Uterus (tissue), 3 donors: ENCODE measurements at regions not wholly inside any gene's neighbourhood (a gene's known extent, or its start where the extent isn't known, plus 50 kb on each side); places are given as distances from the start of the nearest gene placed in this dataset.

Experiments
- DNase-seq, 2 donors: peaks; one replicate each; pipeline ENCODE4 v3.0.0-alpha.2; 2019 to 2020
- H3K27ac ChIP-seq, 2 donors: fragments of 200-600 bp; sonication (generic); 1 replicate in 1 of 2; 2 replicates in 1 of 2; pipeline ENCODE4 v1.5.1; 2016 to 2018
- H3K27me3 ChIP-seq, 2 donors: fragments of 200-600 bp; sonication (generic); one replicate each; pipeline ENCODE4 v1.5.1; 2018 to 2019; ENCODE audit warnings: control low read depth in 1 of 2
- H3K36me3 ChIP-seq, 2 donors: fragments of 200-600 bp; sonication (generic); one replicate each; pipeline ENCODE4 v1.5.1; 2019; ENCODE audit warnings: control low read depth in 1 of 2
- H3K4me1 ChIP-seq, 2 donors: fragments of 200-600 bp; sonication (generic); one replicate each; pipeline ENCODE4 v1.5.1; 2018 to 2019; ENCODE audit warnings: control low read depth in 1 of 2
- H3K4me3 ChIP-seq, 2 donors: fragments of 200-600 bp; sonication (generic); 1 replicate in 1 of 2; 2 replicates in 1 of 2; pipeline ENCODE4 v1.5.1; 2018 to 2019; ENCODE audit warnings: mild to moderate bottlenecking in 1 of 2
- H3K9me3 ChIP-seq, 2 donors: fragments of 200-600 bp; sonication (generic); one replicate each; pipeline ENCODE4 v1.5.1; 2019; ENCODE audit warnings: control low read depth in 1 of 2
- POLR2A ChIP-seq, 2 donors: fragments of 450-650 bp; IDR thresholded peaks; one replicate each; pipeline ENCODE4 v1.6.1; 2016; ENCODE audit warnings: antibody characterized with exemption in 2 of 2, mild to moderate bottlenecking in 1 of 2, moderate library complexity in 1 of 2
- intact Hi-C: fragments of 100-400 bp; cut with DNase I; formaldehyde crosslinking; loops from one replicate; pipeline ENCODE4 v1.15.1; 2023; ENCODE audit warnings: low total_unique reads
- TF ChIP-seq, protein P1 (sequence below), 4 experiments: fragments of 200-600 bp in 2 of 4; fragments of 450-650 bp in 2 of 4; sonication (generic) in 2 of 4; IDR thresholded peaks; one replicate each; pipeline ENCODE4 v1.5.1; 2016 to 2019; ENCODE audit warnings: antibody characterized with exemption in 4 of 4, mild to moderate bottlenecking in 2 of 4, moderate library complexity in 1 of 4
- donor health status: DM: yes; HTN: yes; CAD: no.

DNA sequence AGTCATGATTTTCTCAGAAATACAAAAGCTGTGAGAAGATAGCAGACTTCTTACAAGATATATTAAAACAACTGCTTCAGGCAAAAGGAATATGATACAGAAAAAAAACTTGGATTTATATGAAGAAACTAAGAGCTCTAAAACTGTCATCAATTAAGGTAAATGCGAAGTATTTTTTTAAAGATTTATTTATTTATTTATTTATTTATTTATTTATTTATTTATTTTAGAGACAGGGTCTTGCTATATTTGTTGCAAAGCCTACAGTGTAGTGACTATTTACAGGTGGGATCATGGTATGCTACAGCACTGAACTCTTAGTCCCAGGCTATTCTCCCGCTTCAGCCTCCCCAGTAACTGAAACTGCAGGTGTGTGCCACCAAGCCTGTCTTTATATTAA is 274.3 kb upstream of the BCHE start:
- Histone ChIP-seq H3K4me1 (no peaks in the 10 kb centered on the region), H3K4me3 (no peak overlapping the region), H3K27me3 (no peaks in the 10 kb centered on the region), H3K27ac (no peak overlapping the region), H3K9me3 (no peaks in the 10 kb centered on the region), H3K36me3 (no peaks in the 10 kb centered on the region)
- no peak for DNase-seq
- intact Hi-C loops = no loop called here
- TF ChIP-seq POLR2A (IDR thresholded peaks at IDR 0.05) = no peak
- TF ChIP-seq, protein P1, sequence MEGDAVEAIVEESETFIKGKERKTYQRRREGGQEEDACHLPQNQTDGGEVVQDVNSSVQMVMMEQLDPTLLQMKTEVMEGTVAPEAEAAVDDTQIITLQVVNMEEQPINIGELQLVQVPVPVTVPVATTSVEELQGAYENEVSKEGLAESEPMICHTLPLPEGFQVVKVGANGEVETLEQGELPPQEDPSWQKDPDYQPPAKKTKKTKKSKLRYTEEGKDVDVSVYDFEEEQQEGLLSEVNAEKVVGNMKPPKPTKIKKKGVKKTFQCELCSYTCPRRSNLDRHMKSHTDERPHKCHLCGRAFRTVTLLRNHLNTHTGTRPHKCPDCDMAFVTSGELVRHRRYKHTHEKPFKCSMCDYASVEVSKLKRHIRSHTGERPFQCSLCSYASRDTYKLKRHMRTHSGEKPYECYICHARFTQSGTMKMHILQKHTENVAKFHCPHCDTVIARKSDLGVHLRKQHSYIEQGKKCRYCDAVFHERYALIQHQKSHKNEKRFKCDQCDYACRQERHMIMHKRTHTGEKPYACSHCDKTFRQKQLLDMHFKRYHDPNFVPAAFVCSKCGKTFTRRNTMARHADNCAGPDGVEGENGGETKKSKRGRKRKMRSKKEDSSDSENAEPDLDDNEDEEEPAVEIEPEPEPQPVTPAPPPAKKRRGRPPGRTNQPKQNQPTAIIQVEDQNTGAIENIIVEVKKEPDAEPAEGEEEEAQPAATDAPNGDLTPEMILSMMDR (IDR thresholded peaks at IDR 0.05) = no peak

- Histone ChIP-seq H3K4me1 (no peaks in the 10 kb centered on the region), H3K36me3 (no peaks in the 10 kb centered on the region), H3K27ac (no peak overlapping the region), H3K9me3 (no peaks in the 10 kb centered on the region), H3K27me3 (no peaks in the 10 kb centered on the region), H3K4me3 (no peak overlapping the region)
- no peak for TF ChIP-seq POLR2A (IDR thresholded peaks at IDR 0.05)
- TF ChIP-seq, protein P1 (IDR thresholded peaks at IDR 0.05) = no peak
- intact Hi-C loops = no loop called here
- DNase-seq = no peak
Observed at GRCh38 chr3:166110102-166110501, 272.9 kb upstream of the BCHE start.

DNA sequence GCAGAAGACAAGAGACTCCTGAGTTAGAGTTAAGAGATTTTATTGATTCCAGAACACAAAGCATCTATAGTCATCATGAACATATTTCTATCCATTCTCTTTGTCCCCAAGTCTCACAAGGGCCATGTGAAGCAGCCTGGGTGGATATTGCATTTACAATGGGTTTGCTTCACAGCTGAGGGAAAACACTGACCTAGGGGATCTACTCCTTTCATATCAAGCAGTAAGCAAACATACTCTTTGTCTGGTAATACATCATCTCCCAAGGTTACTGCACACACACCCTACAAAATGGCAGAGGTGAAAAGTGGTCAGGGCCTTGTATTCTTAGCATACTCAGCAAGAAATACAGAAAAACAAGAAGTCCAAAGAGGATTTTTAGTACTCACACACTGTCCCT is 267.7 kb upstream of the BCHE start:
- no peak overlapping the region for H3K4me3 ChIP-seq
- no peak for DNase-seq
- H3K4me1 ChIP-seq = no peaks in the 10 kb centered on the region
- TF ChIP-seq, protein P1 (IDR thresholded peaks at IDR 0.05) = no peak
- TF ChIP-seq POLR2A (IDR thresholded peaks at IDR 0.05) = no peak
- no peaks in the 10 kb centered on the region for H3K27me3 ChIP-seq
- no peak overlapping the region for H3K27ac ChIP-seq
- no peaks in the 10 kb centered on the region for H3K36me3 ChIP-seq
- intact Hi-C loops = no loop called here
- no peaks in the 10 kb centered on the region for H3K9me3 ChIP-seq

DNA sequence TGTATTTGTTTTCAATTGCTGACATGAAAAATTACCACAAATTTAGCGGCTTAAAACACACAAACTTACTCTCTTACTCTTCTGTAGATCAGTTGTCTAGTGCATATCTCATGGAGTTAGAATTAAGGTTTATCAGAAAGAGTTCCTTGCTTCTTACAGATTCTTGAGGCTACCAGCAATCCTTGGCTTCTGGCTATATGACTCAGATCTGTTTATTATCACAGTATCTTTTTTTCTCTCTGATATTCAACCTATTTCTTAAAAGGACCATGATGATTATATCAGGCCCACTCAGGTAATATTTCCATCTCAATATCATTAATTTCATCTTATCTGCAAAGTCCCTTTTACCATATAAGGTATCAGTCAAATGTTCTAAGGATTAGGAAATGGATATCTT is 263.5 kb upstream of the BCHE start:
- no peak for DNase-seq
- Histone ChIP-seq H3K9me3 (no peaks in the 10 kb centered on the region), H3K4me3 (no peak overlapping the region), H3K36me3 (no peaks in the 10 kb centered on the region), H3K27ac (no peak overlapping the region), H3K27me3 (no peaks in the 10 kb centered on the region), H3K4me1 (no peaks in the 10 kb centered on the region)
- intact Hi-C loops = no loop called here
- no peak for TF ChIP-seq POLR2A (IDR thresholded peaks at IDR 0.05)
- TF ChIP-seq, protein P1 (IDR thresholded peaks at IDR 0.05) = no peak

DNA sequence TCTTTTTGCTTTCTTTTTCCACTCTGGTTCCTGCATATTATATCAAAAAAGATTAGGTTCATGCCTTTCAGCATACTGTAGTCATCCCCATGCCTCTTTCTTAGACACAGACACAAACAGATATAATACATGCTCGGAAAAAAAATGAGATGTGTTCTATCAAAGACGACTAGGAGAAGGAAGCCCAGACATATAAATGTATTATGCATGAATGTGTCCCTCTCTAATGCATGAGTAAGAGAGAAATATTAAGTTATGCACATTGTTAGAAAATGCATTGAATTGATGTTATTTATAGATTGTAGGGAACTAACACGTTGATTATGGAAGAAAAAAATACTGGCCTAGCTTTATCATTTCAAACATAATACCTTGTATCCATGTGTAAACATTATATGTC is 252.4 kb upstream of the BCHE start:
- no peak overlapping the region for H3K4me3 ChIP-seq
- no peak for TF ChIP-seq POLR2A (IDR thresholded peaks at IDR 0.05)
- TF ChIP-seq, protein P1 (IDR thresholded peaks at IDR 0.05) = no peak
- no peak overlapping the region for H3K27ac ChIP-seq
- H3K27me3 ChIP-seq = no peaks in the 10 kb centered on the region
- no peaks in the 10 kb centered on the region for H3K9me3 ChIP-seq
- no peak for DNase-seq
- H3K4me1 ChIP-seq = no peaks in the 10 kb centered on the region
- peaks cover 0 to 3% of the 10 kb centered on the region in 2 donors for H3K36me3 ChIP-seq
- intact Hi-C loops = no loop called here
